ENCODE measurements at regions not wholly inside any gene's neighbourhood (a gene's known extent, or its start where the extent isn't known, plus 50 kb on each side); places are given as distances from the start of the nearest gene placed in this dataset.

GRCh38 chr17:74043976-74044375 lies 159.5 kb upstream of the RPL38 start:
- Histone ChIP-seq H3K9ac (ENCODE audit: insufficient read depth in 1 of 2, low read depth in 2 of 2, low read length in 2 of 2) (no peak overlapping the region), H4K20me1 (replicated peaks; ENCODE audit: control insufficient read depth, insufficient read depth, low read length) (peaks cover 9% of the 10 kb centered on the region; the same call in 1 of the 2 replicates), H3K4me2 (ENCODE audit: insufficient read depth, low read length) (no peak overlapping the region), H3K36me3 (ENCODE audit: control insufficient read depth, insufficient read depth, low read length) (no peaks in the 10 kb centered on the region), H3K9me1 (ENCODE audit: control insufficient read depth, insufficient read depth, low read length) (no peaks in the 10 kb centered on the region), H3K9me3 (replicated peaks; ENCODE audit: control insufficient read depth, insufficient read depth, low read depth, low read length) (no peaks in the 10 kb centered on the region), H2AFZ (ENCODE audit: low read depth, low read length) (no peak overlapping the region), H3K27ac (ENCODE audit: extremely low read depth, low read depth, low read length) (no peak overlapping the region), H3K4me1 (replicated peaks in 1 of 2; ENCODE audit: control insufficient read depth in 2 of 2, insufficient read depth in 2 of 2, low read length in 2 of 2) (no peaks in the 10 kb centered on the region), H3K27me3 (ENCODE audit: control insufficient read depth in 2 of 2, insufficient read depth in 2 of 2, low read length in 2 of 2) (peaks cover 5 to 46% of the 10 kb centered on the region in 2 experiments; a peak in 4 of 5 replicates), H3K4me3 (no peak overlapping the region), H3K79me2 (ENCODE audit: control insufficient read depth, insufficient read depth, low read length) (no peaks in the 10 kb centered on the region)
- DNase-seq (ENCODE audit: extremely low read depth in 1 of 4, low spot score in 3 of 4): no peak
- TF ChIP-seq ARHGAP35 (IDR thresholded peaks at IDR 0.05; ENCODE audit: partially characterized antibody) (no peak), NFE2L1 (tag; IDR thresholded peaks at IDR 0.05; ENCODE audit: borderline replicate concordance, low read depth) (no peak), ATF6 (CRISPR knock-in tag; IDR thresholded peaks at IDR 0.05) (no peak), ZNF239 (CRISPR knock-in tag; IDR thresholded peaks at IDR 0.05) (no peak), ZBTB12 (CRISPR knock-in tag; IDR thresholded peaks at IDR 0.05) (no peak), RCOR1 (IDR thresholded peaks at IDR 0.05; ENCODE audit: borderline replicate concordance in 1 of 2, low read depth in 2 of 2, low read length in 2 of 2) (no peak), ZNF23 (CRISPR knock-in tag; IDR thresholded peaks at IDR 0.05) (no peak)
- in situ Hi-C loops (cut with MboI) (no loop called here), intact Hi-C loops (cut with micrococcal nuclease) (no loop called here)
- 3% methylated on average over 3 of the region's 4 CpGs for WGBS (ENCODE audit: insufficient coverage, low coverage, missing lambda C conversion rate)
- no TSS peak for BruUV-seq (replicated peaks)
- ChIA-PET CTCF (ENCODE audit: low intra/inter-chr PET ratio) (no interaction called here), POLR2A (no interaction called here)
- no peak for FAIRE-seq
- no peak for ATAC-seq
